ENCODE measurements at regions not wholly inside any gene's neighbourhood (a gene's known extent, or its start where the extent isn't known, plus 50 kb on each side); places are given as distances from the start of the nearest gene placed in this dataset.

GRCh38 chr3:165382672-165383071 is 186.5 kb upstream of the SLITRK3 start:
- no peak overlapping the region for H2BK5ac ChIP-seq (ENCODE audit: low read depth, low read length, poor library complexity, severe bottlenecking)
- no peaks in the 10 kb centered on the region; the same call in 1 of the 2 replicates for H3K9me3 ChIP-seq (ENCODE audit: control insufficient read depth, insufficient read depth, low read length)
- H2AFZ ChIP-seq (replicated peaks; ENCODE audit: low read length, poor library complexity): no peak overlapping the region
- H3K14ac ChIP-seq (replicated peaks; ENCODE audit: low read depth, low read length): no peak overlapping the region
- no TSS peak for BruUV-seq (replicated peaks)
- no peak overlapping the region for H2BK120ac ChIP-seq (ENCODE audit: low read depth, low read length)
- CTCF ChIA-PET: no interaction called here
- no peak overlapping the region for H3K4me3 ChIP-seq (ENCODE audit: insufficient read depth, low read depth, low read length)
- no peak overlapping the region for H4K91ac ChIP-seq (ENCODE audit: insufficient read depth, low read depth, low read length)
- H3K23ac ChIP-seq (ENCODE audit: low read depth, low read length): no peak overlapping the region
- no peak overlapping the region for H3K9ac ChIP-seq (ENCODE audit: low read depth, low read length)
- H2AK5ac ChIP-seq (ENCODE audit: low read depth, low read length): no peak overlapping the region
- POLR2A ChIA-PET (ENCODE audit: unreplicated experiment): no interaction called here
- H3K56ac ChIP-seq (ENCODE audit: extremely low read depth, insufficient read depth, low read length): no peak overlapping the region
- H2AK9ac ChIP-seq (replicated peaks; ENCODE audit: low read depth, low read length, poor library complexity): no peak overlapping the region
- WGBS, 2 experiments (ENCODE audit: extremely low coverage in 2 of 2, insufficient read length in 1 of 2): no CpG with 5 or more reads among the region's 3 CpGs
- no peaks in the 10 kb centered on the region for H3K9me1 ChIP-seq (ENCODE audit: insufficient read depth, low read length)
- H4K5ac ChIP-seq (ENCODE audit: low read depth, low read length): no peak overlapping the region
- H3K4me1 ChIP-seq (ENCODE audit: control insufficient read depth, insufficient read depth, low read length): no peaks in the 10 kb centered on the region
- in situ Hi-C loops (cut with MboI; ENCODE audit: low sequenced_read_pairs) (no loop called here), intact Hi-C loops (cut with micrococcal nuclease) (no loop called here), dilution Hi-C loops (cut with HindIII; ENCODE audit: low sequenced_read_pairs, unreplicated experiment) (no loop called here)
- H2BK20ac ChIP-seq (ENCODE audit: low read depth, low read length): no peak overlapping the region
- H3K4ac ChIP-seq (ENCODE audit: low read depth, low read length): no peak overlapping the region
- no peak overlapping the region for H3K4me2 ChIP-seq (ENCODE audit: low read depth, low read length)
- no peak for ATAC-seq (ENCODE audit: low read depth)
- no peak overlapping the region for H4K8ac ChIP-seq (ENCODE audit: low read depth in 2 of 2, low read length in 2 of 2)
- H4K20me1 ChIP-seq (ENCODE audit: insufficient read depth, low read length): no peaks in the 10 kb centered on the region
- no peaks in the 10 kb centered on the region for H3K36me3 ChIP-seq (ENCODE audit: control insufficient read depth, insufficient read depth, low read length)
- no peaks in the 10 kb centered on the region for H3K79me1 ChIP-seq (ENCODE audit: low read depth in 1 of 2, low read length in 2 of 2)
- no peak for DNase-seq
- H2BK15ac ChIP-seq (ENCODE audit: low read depth, low read length): no peak overlapping the region
- H3K27ac ChIP-seq (ENCODE audit: insufficient read depth, low read length): no peak overlapping the region
- no peak overlapping the region for H3K18ac ChIP-seq (ENCODE audit: low read depth, low read length)
- no peaks in the 10 kb centered on the region for H3K27me3 ChIP-seq (ENCODE audit: control insufficient read depth, insufficient read depth, low read length)
- TF ChIP-seq MAFK (IDR thresholded peaks at IDR 0.05; ENCODE audit: low read depth, low read length) (no peak), CEBPB (IDR thresholded peaks at IDR 0.05; ENCODE audit: low read depth, low read length) (no peak), BHLHE40 (IDR thresholded peaks at IDR 0.05; ENCODE audit: low read depth, low read length) (no peak), RCOR1 (IDR thresholded peaks at IDR 0.05; ENCODE audit: insufficient replicate concordance, low read length) (no peak), MAZ (IDR thresholded peaks at IDR 0.05; ENCODE audit: borderline replicate concordance, low read depth, low read length) (no peak), RFX5 (IDR thresholded peaks at IDR 0.05; ENCODE audit: low read depth, low read length) (no peak), FOS (IDR thresholded peaks at IDR 0.05; ENCODE audit: low read depth, low read length) (no peak), SMC3 (IDR thresholded peaks at IDR 0.05; ENCODE audit: low read depth, low read length) (no peak), NFE2L2 (IDR thresholded peaks at IDR 0.05; ENCODE audit: low read depth, low read length) (no peak), RAD21 (IDR thresholded peaks at IDR 0.05; ENCODE audit: low read length) (no peak), MXI1 (IDR thresholded peaks at IDR 0.05; ENCODE audit: borderline replicate concordance, low read depth, low read length) (no peak), USF2 (IDR thresholded peaks at IDR 0.05; ENCODE audit: low read depth, low read length) (no peak)
- TF ChIP-seq, protein P1, sequence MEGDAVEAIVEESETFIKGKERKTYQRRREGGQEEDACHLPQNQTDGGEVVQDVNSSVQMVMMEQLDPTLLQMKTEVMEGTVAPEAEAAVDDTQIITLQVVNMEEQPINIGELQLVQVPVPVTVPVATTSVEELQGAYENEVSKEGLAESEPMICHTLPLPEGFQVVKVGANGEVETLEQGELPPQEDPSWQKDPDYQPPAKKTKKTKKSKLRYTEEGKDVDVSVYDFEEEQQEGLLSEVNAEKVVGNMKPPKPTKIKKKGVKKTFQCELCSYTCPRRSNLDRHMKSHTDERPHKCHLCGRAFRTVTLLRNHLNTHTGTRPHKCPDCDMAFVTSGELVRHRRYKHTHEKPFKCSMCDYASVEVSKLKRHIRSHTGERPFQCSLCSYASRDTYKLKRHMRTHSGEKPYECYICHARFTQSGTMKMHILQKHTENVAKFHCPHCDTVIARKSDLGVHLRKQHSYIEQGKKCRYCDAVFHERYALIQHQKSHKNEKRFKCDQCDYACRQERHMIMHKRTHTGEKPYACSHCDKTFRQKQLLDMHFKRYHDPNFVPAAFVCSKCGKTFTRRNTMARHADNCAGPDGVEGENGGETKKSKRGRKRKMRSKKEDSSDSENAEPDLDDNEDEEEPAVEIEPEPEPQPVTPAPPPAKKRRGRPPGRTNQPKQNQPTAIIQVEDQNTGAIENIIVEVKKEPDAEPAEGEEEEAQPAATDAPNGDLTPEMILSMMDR (conservative IDR thresholded peaks at IDR 0.05; ENCODE audit: low read depth, low read length): no peak
- TF ChIP-seq, protein P2, sequence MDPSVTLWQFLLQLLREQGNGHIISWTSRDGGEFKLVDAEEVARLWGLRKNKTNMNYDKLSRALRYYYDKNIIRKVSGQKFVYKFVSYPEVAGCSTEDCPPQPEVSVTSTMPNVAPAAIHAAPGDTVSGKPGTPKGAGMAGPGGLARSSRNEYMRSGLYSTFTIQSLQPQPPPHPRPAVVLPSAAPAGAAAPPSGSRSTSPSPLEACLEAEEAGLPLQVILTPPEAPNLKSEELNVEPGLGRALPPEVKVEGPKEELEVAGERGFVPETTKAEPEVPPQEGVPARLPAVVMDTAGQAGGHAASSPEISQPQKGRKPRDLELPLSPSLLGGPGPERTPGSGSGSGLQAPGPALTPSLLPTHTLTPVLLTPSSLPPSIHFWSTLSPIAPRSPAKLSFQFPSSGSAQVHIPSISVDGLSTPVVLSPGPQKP (IDR thresholded peaks at IDR 0.05; ENCODE audit: borderline replicate concordance, low read depth, low read length): no peak

All from IMR-90 (cell line).